Epithelial cell of proximal tubule (primary cell): ENCODE measurements at regions not wholly inside any gene's neighbourhood (a gene's known extent, or its start where the extent isn't known, plus 50 kb on each side); places are given as distances from the start of the nearest gene placed in this dataset.

Experiments used
- DNase-seq: peaks from one replicate; pipeline ENCODE4 v3.0.0-alpha.2; 2011; ENCODE audit warnings: low read depth
- H3K4me3 ChIP-seq: 2 replicates; pipeline ENCODE4 v1.5.1; 2011; ENCODE audit warnings: low read depth, mild to moderate bottlenecking, low read length
- CTCF ChIP-seq: conservative IDR thresholded peaks from 2 replicates; pipeline ENCODE4 v1.5.1; 2012; ENCODE audit warnings: low read depth, mild to moderate bottlenecking, low read length

DNA sequence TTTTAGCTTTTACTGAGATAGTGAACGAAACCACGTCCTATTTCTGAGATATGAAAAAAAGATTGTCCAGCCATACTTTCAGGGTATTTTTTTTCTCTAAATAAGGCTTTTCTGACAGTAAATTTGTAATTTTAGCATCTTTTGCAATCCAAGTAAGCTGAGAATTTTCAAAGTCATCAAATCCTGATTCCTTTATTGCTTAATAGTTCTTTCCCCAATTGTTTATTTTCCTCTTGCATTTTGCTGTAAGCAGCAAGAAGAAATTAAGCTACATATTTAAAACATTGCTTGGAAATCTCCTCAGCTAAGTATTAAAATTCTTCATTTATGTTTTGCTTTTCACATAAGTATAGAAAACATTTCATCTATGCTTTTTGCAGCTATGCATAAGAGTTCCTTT is 493.3 kb upstream of the CCDC179 start:
- no peak overlapping the region for H3K4me3 ChIP-seq
- no peak for TF ChIP-seq CTCF
- no peak for DNase-seq

DNA sequence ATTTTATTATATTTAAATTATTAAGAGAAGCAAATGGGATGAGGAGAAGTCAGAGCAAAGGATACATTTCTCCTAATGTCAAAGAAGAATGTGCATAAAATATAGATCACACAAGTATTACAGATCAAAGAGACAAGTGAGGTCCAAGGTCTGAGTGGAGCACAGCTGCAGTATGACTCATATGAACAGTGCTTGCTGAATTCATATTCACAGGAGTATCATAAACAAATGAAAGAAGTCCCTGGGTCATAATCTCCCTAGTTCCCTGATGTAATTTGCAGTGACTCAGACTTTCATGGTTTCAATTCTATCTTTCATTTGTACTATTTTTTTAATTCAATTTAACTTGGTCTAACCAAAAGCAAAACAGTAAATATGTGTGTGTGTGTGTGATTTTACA is 499.0 kb upstream of the CCDC179 start:
- no peak overlapping the region for H3K4me3 ChIP-seq
- TF ChIP-seq CTCF = no peak
- DNase-seq = no peak

DNA sequence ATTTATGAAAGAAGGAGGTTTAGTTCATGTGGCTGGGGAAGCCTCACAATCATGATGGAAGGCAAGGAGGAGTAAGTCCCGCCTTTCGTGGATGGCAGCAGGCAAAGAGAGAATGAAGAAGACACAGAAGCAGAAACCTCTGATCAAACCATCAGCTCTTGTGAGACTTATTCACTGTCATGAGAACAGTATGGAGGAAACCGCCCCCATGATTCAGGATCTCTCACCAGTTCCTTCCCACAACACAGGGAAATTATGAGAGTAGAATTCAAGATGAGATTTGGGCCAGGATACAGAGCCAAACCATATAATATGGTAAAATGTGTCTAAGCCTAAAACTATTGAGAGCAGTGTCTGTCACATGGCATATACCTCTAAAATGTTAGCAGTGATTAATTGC is 503.8 kb upstream of the CCDC179 start:
- TF ChIP-seq CTCF = no peak

GRCh38 chr11:23370580-23371275 is 510.5 kb upstream of the CCDC179 start:
- no peak overlapping the region for H3K4me3 ChIP-seq
- DNase-seq = no peak
- TF ChIP-seq CTCF = no peak

More for the DNA sequence above, 503.8 kb upstream of the CCDC179 start:
- no peak overlapping the region for H3K4me3 ChIP-seq
- no peak for DNase-seq

GRCh38 chr11:23377909-23378308 is 517.6 kb upstream of the CCDC179 start:
- H3K4me3 ChIP-seq = no peak overlapping the region
- no peak for DNase-seq
- no peak for TF ChIP-seq CTCF

DNA sequence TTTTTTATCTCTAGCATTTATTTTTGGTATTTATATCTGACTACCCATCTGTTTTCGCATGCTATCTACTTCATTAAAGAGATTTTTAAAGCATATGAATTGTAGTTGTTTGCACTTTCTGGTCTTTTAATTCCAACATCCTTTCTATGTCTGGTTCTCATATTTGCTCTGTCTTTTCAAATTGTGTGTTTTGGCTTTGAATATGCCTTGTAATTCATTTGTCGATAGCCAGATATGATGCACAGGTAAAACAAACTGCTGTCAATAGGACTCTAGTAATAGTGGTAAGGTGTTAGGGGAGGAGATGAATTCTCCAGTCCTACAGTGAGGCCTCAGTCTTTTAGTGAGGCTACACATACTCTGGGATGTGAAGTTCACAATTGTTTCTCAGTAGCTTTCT is 530.8 kb upstream of the CCDC179 start:
- H3K4me3 ChIP-seq = no peak overlapping the region

More for the DNA sequence above, 530.8 kb upstream of the CCDC179 start:
- no peak for DNase-seq
- no peak for TF ChIP-seq CTCF
